Colon (tissue), 2 donors: ENCODE measurements at regions not wholly inside any gene's neighbourhood (a gene's known extent, or its start where the extent isn't known, plus 50 kb on each side); places are given as distances from the start of the nearest gene placed in this dataset.

Experiments used
- FAIRE-seq: peaks from 2 replicates; lab custom pipeline; 2012; peaks lifted over from hg19 to GRCh38; lab: Jason Lieb, UNC
- donor health status: control.
- donor health status: control.

GRCh38 chr13:31686670-31687425 lies 52.5 kb upstream of the RXFP2 start:
- FAIRE-seq = no peak
